ENCODE measurements at regions not wholly inside any gene's neighbourhood (a gene's known extent, or its start where the extent isn't known, plus 50 kb on each side); places are given as distances from the start of the nearest gene placed in this dataset.

DNA sequence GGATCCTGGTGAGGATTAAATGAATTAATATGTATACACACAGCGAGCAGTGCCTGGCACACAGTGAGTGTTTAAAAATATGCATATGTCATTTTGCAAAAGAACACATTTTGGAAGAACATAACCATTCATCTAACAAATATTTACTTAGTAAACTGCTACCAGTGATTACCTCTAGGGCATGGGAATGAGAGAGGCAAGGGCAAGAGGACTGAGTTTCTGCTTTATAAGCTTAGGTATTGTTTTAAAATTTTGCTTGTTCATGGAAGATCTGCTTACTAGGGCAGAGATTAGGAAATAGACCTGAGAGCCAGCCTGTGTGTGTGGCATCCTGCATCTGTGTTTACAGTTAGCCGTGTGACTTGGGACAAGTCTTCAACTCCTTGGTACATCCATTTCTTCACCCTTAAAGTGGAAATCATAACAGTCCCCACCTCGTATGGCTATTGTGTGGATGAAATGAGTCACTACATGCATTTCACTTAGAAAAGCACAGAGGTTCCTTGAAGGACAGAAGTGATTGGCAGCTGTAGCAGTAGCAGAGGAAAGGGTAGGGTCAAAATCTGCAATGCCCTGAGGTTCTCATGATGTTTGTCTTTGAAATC lies 198.5 kb upstream of the FMN2 start:
- H3F3A ChIP-seq (ENCODE audit: insufficient read depth, low read depth), result peaks cover 17% of the 10 kb centered on the region; the same call in 1 of the 2 replicates
- H3K27ac ChIP-seq, result peak overlapping the region; percentile 52
- no peaks in the 10 kb centered on the region for H3K27me3 ChIP-seq (ENCODE audit: insufficient read depth, low read depth)
- H3K4me2 ChIP-seq, result peak overlapping the region; percentile 38
- intact Hi-C loops (cut with micrococcal nuclease; ENCODE audit: unreplicated experiment), result loop anchor here (10.0 kb wide), 1 partner anchor 258 kb away; no protein-coding TSS in a partner anchor
- no TSS peak for BruUV-seq (replicated peaks)
- no peaks in the 10 kb centered on the region for H3K9me3 ChIP-seq (ENCODE audit: insufficient read depth, low read depth)
- POLR2A ChIA-PET (ENCODE audit: unreplicated experiment), result no interaction called here
- no peaks in the 10 kb centered on the region for H3K79me2 ChIP-seq (ENCODE audit: low read depth)
- DNase-seq, result peak; percentile 8 to 81
- no peaks in the 10 kb centered on the region; the same call in 1 of the 2 replicates for H4K20me1 ChIP-seq (ENCODE audit: insufficient read depth)
- H3K4me3 ChIP-seq, result no peak overlapping the region
- CTCF ChIA-PET, result no interaction called here
- H2AFZ ChIP-seq, result no peak overlapping the region
- no peaks in the 10 kb centered on the region for H3K36me3 ChIP-seq (ENCODE audit: low read depth)
- H3K9me2 ChIP-seq (ENCODE audit: insufficient read depth), result no peaks in the 10 kb centered on the region
- peaks cover 31% of the 10 kb centered on the region for H3K4me1 ChIP-seq (replicated peaks; ENCODE audit: insufficient read depth)
- no peak for TF ChIP-seq EZH2 (IDR thresholded peaks at IDR 0.05; ENCODE audit: low read depth)
- TF ChIP-seq, protein P1, sequence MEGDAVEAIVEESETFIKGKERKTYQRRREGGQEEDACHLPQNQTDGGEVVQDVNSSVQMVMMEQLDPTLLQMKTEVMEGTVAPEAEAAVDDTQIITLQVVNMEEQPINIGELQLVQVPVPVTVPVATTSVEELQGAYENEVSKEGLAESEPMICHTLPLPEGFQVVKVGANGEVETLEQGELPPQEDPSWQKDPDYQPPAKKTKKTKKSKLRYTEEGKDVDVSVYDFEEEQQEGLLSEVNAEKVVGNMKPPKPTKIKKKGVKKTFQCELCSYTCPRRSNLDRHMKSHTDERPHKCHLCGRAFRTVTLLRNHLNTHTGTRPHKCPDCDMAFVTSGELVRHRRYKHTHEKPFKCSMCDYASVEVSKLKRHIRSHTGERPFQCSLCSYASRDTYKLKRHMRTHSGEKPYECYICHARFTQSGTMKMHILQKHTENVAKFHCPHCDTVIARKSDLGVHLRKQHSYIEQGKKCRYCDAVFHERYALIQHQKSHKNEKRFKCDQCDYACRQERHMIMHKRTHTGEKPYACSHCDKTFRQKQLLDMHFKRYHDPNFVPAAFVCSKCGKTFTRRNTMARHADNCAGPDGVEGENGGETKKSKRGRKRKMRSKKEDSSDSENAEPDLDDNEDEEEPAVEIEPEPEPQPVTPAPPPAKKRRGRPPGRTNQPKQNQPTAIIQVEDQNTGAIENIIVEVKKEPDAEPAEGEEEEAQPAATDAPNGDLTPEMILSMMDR (conservative IDR thresholded peaks at IDR 0.05), result no peak; the same call in 1 of the 2 replicates

DNA sequence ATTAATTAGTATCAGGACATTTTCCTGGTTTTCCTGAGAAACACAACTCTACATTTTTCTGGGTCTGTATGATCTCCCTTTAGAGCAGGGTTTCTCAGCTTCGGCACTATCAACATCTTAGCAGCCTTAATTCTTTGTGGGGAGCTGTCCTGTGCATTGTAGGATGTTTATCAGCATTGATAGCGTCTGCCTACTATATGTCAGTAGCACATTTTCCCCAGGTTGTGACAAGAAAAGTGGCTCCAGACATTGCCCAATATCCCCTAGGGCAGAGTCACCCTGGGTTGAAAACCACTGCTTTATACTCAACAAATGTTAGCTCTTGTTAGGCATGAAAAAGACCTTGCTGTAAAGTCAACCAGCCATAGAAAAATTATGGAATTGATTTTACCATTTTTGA lies 195.1 kb upstream of the FMN2 start:
- no peaks in the 10 kb centered on the region for H3K9me2 ChIP-seq (ENCODE audit: insufficient read depth)
- no peak for DNase-seq
- no peak overlapping the region for H3K4me3 ChIP-seq
- H2AFZ ChIP-seq, result no peak overlapping the region
- H3K79me2 ChIP-seq (ENCODE audit: low read depth), result no peaks in the 10 kb centered on the region
- no peaks in the 10 kb centered on the region for H3K9me3 ChIP-seq (ENCODE audit: insufficient read depth, low read depth)
- ChIA-PET CTCF (interaction anchor here (0.5 kb wide), 1 partner anchor 10 kb away, joined by 4 read pairs; no protein-coding TSS in a partner anchor), POLR2A (ENCODE audit: unreplicated experiment) (no interaction called here)
- H4K20me1 ChIP-seq (ENCODE audit: insufficient read depth), result no peaks in the 10 kb centered on the region; the same call in 1 of the 2 replicates
- TF ChIP-seq, protein P1 (conservative IDR thresholded peaks at IDR 0.05), result no peak
- no peak for TF ChIP-seq EZH2 (IDR thresholded peaks at IDR 0.05; ENCODE audit: low read depth)
- H3F3A ChIP-seq (ENCODE audit: insufficient read depth, low read depth), result peaks cover 17% of the 10 kb centered on the region; the same call in 1 of the 2 replicates
- no peak overlapping the region for H3K4me2 ChIP-seq
- H3K36me3 ChIP-seq (ENCODE audit: low read depth), result no peaks in the 10 kb centered on the region
- no TSS peak for BruUV-seq (replicated peaks)
- no peaks in the 10 kb centered on the region for H3K27me3 ChIP-seq (ENCODE audit: insufficient read depth, low read depth)
- peaks cover 31% of the 10 kb centered on the region for H3K4me1 ChIP-seq (replicated peaks; ENCODE audit: insufficient read depth)
- intact Hi-C loops (cut with micrococcal nuclease; ENCODE audit: unreplicated experiment), result loop anchor here (10.0 kb wide), 1 partner anchor 262 kb away; no protein-coding TSS in a partner anchor
- no peak overlapping the region for H3K27ac ChIP-seq

DNA sequence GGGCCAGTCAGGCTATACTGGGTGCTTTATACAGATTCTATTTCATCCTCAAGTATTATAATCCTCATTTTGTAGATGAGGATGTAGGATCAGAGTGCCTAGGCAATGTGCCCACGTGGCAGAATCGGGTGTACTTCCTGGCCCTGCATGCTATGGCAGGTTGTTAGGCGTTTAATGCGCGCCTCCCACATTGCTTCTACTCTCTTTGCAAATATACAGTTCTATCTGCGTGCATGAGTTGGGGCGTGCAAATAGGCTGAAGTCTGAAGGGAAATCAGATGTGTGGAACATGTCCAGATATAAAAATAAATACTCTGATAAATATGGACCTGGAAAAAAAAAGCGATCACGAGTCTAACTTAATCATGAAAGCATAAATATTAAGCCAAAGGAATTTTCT lies 194.7 kb upstream of the FMN2 start:
- intact Hi-C loops (cut with micrococcal nuclease; ENCODE audit: unreplicated experiment), result loop anchor here (10.0 kb wide), 1 partner anchor 262 kb away; no protein-coding TSS in a partner anchor
- CTCF ChIA-PET, result interaction anchor here (0.5 kb wide), 1 partner anchor 10 kb away, joined by 4 read pairs; no protein-coding TSS in a partner anchor
- no peaks in the 10 kb centered on the region for H3K27me3 ChIP-seq (ENCODE audit: insufficient read depth, low read depth)

More for the DNA sequence above, 194.7 kb upstream of the FMN2 start:
- no peak overlapping the region for H3K4me3 ChIP-seq
- BruUV-seq (replicated peaks), result no TSS peak
- H3K36me3 ChIP-seq (ENCODE audit: low read depth), result no peaks in the 10 kb centered on the region
- H2AFZ ChIP-seq, result no peak overlapping the region
- H4K20me1 ChIP-seq (ENCODE audit: insufficient read depth), result no peaks in the 10 kb centered on the region; the same call in 1 of the 2 replicates
- TF ChIP-seq, protein P1 (conservative IDR thresholded peaks at IDR 0.05), result no peak
- TF ChIP-seq EZH2 (IDR thresholded peaks at IDR 0.05; ENCODE audit: low read depth), result no peak
- H3K4me1 ChIP-seq (replicated peaks; ENCODE audit: insufficient read depth), result peaks cover 30% of the 10 kb centered on the region
- no peak for DNase-seq
- H3K9me2 ChIP-seq (ENCODE audit: insufficient read depth), result no peaks in the 10 kb centered on the region
- H3K79me2 ChIP-seq (ENCODE audit: low read depth), result no peaks in the 10 kb centered on the region
- POLR2A ChIA-PET (ENCODE audit: unreplicated experiment), result no interaction called here
- no peak overlapping the region for H3K27ac ChIP-seq
- peaks cover 17% of the 10 kb centered on the region; the same call in 1 of the 2 replicates for H3F3A ChIP-seq (ENCODE audit: insufficient read depth, low read depth)
- no peak overlapping the region for H3K4me2 ChIP-seq
- no peaks in the 10 kb centered on the region for H3K9me3 ChIP-seq (ENCODE audit: insufficient read depth, low read depth)

Data from PC-9 (cell line).